Neural cell (in vitro differentiated cells): ENCODE measurements at regions not wholly inside any gene's neighbourhood (a gene's known extent, or its start where the extent isn't known, plus 50 kb on each side); places are given as distances from the start of the nearest gene placed in this dataset.

ENCODE experiments used
- H2AFZ ChIP-seq: fragments of 200-600, 300-800 bp; sonication (generic), shearing (Covaris generic); 2 replicates; pipeline ENCODE4 v1.6.0; 2014; ENCODE audit warnings: low read depth, mild to moderate bottlenecking, antibody characterized with exemption, low read length, moderate library complexity
- H3F3A ChIP-seq: fragments of 200-600 bp; shearing (Covaris generic); 2 replicates; pipeline ENCODE4 v1.6.1; 2016; ENCODE audit warnings: mild to moderate bottlenecking, moderate library complexity, mixed read lengths, antibody characterized with exemption, low read length; ENCODE audit not compliant: insufficient read depth, poor library complexity, severe bottlenecking
- H3K27ac ChIP-seq: fragments of 200-600, 300-800 bp; sonication (generic), shearing (Covaris generic); 2 replicates; pipeline ENCODE4 v1.5.1; 2014; ENCODE audit warnings: mild to moderate bottlenecking, low read length, moderate library complexity
- H3K27me3 ChIP-seq: fragments of 300-800, 200-600 bp; sonication (generic), shearing (Covaris generic); 2 replicates; pipeline ENCODE4 v1.6.0; 2014; ENCODE audit warnings: mild to moderate bottlenecking, low read depth, low read length, moderate library complexity; ENCODE audit not compliant: insufficient read depth
- H3K36me3 ChIP-seq: fragments of 300-800, 200-600 bp; sonication (generic), shearing (Covaris generic); 2 replicates; pipeline ENCODE4 v1.5.1; 2014; ENCODE audit warnings: mild to moderate bottlenecking, antibody characterized with exemption, low read length, moderate library complexity; ENCODE audit not compliant: insufficient read depth
- H3K4me2 ChIP-seq: fragments of 300-800, 200-600 bp; sonication (generic), shearing (Covaris generic); 2 replicates; pipeline ENCODE4 v1.6.0; 2014; ENCODE audit warnings: mild to moderate bottlenecking, low read length
- H3K4me3 ChIP-seq: fragments of 300-800, 200-600 bp; sonication (generic), shearing (Covaris generic); 2 replicates; pipeline ENCODE4 v1.5.1; 2014; ENCODE audit warnings: mild to moderate bottlenecking, low read length, moderate library complexity
- H3K79me2 ChIP-seq: fragments of 200-600 bp; shearing (Covaris generic); replicated peaks from 2 replicates; pipeline ENCODE4 v1.6.0; 2014; ENCODE audit warnings: mild to moderate bottlenecking, low read length, moderate library complexity; ENCODE audit not compliant: insufficient read depth
- H3K9ac ChIP-seq: fragments of 300-800, 200-600 bp; sonication (generic), shearing (Covaris generic); 2 replicates; pipeline ENCODE4 v1.6.1; 2016; ENCODE audit warnings: mild to moderate bottlenecking, low read length, mixed read lengths
- H3K9me2 ChIP-seq: fragments of 200-600 bp; shearing (Covaris generic); 2 replicates; pipeline ENCODE4 v1.6.1; 2016; ENCODE audit warnings: mild to moderate bottlenecking, low read length, mixed read lengths; ENCODE audit not compliant: insufficient read depth
- H3K9me3 ChIP-seq: fragments of 200-600, 300-800 bp; sonication (generic), shearing (Covaris generic); 2 replicates; pipeline ENCODE4 v1.6.1; 2016; ENCODE audit warnings: mild to moderate bottlenecking, mixed run types, low read length, moderate library complexity, mixed read lengths
- H4K20me1 ChIP-seq: fragments of 200-600 bp; shearing (Covaris generic); 2 replicates; pipeline ENCODE4 v1.6.1; 2016; ENCODE audit warnings: mild to moderate bottlenecking, mixed run types; ENCODE audit not compliant: insufficient read depth
- CTCF ChIP-seq: fragments of 450-650 bp; IDR thresholded peaks from 2 replicates; pipeline ENCODE4 v1.5.1; 2014; ENCODE audit warnings: antibody characterized with exemption, mild to moderate bottlenecking, moderate library complexity; ENCODE audit not compliant: poor library complexity, severe bottlenecking
- EP300 ChIP-seq: fragments of 450-650 bp; conservative IDR thresholded peaks from 2 replicates; pipeline ENCODE4 v1.6.1; 2014; ENCODE audit warnings: antibody characterized with exemption, mild to moderate bottlenecking, moderate library complexity; ENCODE audit not compliant: poor library complexity, severe bottlenecking
- EZH2 ChIP-seq: fragments of 200-600, 300-800 bp; shearing (Covaris generic), sonication (generic); IDR thresholded peaks from 2 replicates; pipeline ENCODE4 v1.6.1; 2014; ENCODE audit warnings: antibody characterized with exemption, low read length, borderline replicate concordance, mild to moderate bottlenecking; ENCODE audit not compliant: insufficient read depth, poor library complexity, severe bottlenecking
- MXI1 ChIP-seq: fragments of 450-650 bp; conservative IDR thresholded peaks from 2 replicates; pipeline ENCODE4 v1.6.1; 2014; ENCODE audit warnings: antibody characterized with exemption, mild to moderate bottlenecking; ENCODE audit not compliant: poor library complexity, severe bottlenecking
- POLR2AphosphoS5 ChIP-seq: IDR thresholded peaks from 2 replicates; pipeline ENCODE4 v1.6.1; 2012
- RAD21 ChIP-seq: fragments of 450-650 bp; conservative IDR thresholded peaks from 2 replicates; pipeline ENCODE4 v1.6.1; 2014; ENCODE audit warnings: antibody characterized with exemption, mild to moderate bottlenecking, moderate library complexity
- SMC3 ChIP-seq: fragments of 450-650 bp; conservative IDR thresholded peaks from 2 replicates; pipeline ENCODE4 v1.6.1; 2014; ENCODE audit warnings: antibody characterized with exemption, mild to moderate bottlenecking, moderate library complexity; ENCODE audit not compliant: poor library complexity
- TAF1 ChIP-seq: IDR thresholded peaks from 2 replicates; pipeline ENCODE4 v1.6.1; 2012; ENCODE audit warnings: low read depth
- TF ChIP-seq, protein P1 (sequence below): IDR thresholded peaks from 2 replicates; pipeline ENCODE4 v1.6.1; 2012; ENCODE audit warnings: borderline replicate concordance

DNA sequence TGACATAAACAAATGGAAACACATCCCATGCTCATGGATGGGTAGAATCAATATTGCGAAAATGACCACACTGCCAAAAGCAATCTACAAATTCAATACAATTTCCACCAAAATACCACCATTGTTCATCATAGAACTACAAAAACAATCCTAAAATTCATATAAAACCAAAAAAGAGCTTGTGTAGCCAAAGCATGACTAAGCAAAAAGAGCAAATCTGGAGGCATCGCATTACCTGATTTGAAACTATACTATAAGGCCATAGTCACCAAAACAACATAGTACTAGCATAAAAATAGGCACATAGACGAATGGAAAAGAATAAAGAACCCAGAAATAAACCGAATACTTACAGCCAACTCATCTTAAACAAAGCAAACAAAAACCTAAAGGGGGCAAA is 342.8 kb upstream of the AGA start:
- TF ChIP-seq TAF1 (no peak), CTCF (no peak), SMC3 (no peak)
- Histone ChIP-seq H3K4me3 (no peak overlapping the region), H3K27me3 (no peaks in the 10 kb centered on the region), H3F3A (no peaks in the 10 kb centered on the region), H4K20me1 (no peaks in the 10 kb centered on the region), H3K9me3 (no peaks in the 10 kb centered on the region), H3K4me2 (no peak overlapping the region), H3K36me3 (no peaks in the 10 kb centered on the region), H3K79me2 (no peaks in the 10 kb centered on the region), H3K9me2 (no peaks in the 10 kb centered on the region), H3K27ac (no peak overlapping the region), H2AFZ (no peak overlapping the region), H3K9ac (no peak overlapping the region)

GRCh38 chr4:177789610-177790009 is 347.4 kb upstream of the AGA start:
- Histone ChIP-seq H3K9me3 (no peaks in the 10 kb centered on the region), H3K27ac (no peak overlapping the region), H3K36me3 (no peaks in the 10 kb centered on the region), H3K9me2 (no peaks in the 10 kb centered on the region), H3K9ac (no peak overlapping the region), H2AFZ (no peak overlapping the region), H3K4me2 (no peak overlapping the region), H3K27me3 (no peaks in the 10 kb centered on the region), H3K4me3 (no peak overlapping the region), H3K79me2 (no peaks in the 10 kb centered on the region), H3F3A (no peaks in the 10 kb centered on the region), H4K20me1 (no peaks in the 10 kb centered on the region)
- TF ChIP-seq EZH2, result no peak
- no peak for TF ChIP-seq SMC3
- TF ChIP-seq CTCF, result no peak
- no peak for TF ChIP-seq POLR2AphosphoS5
- no peak for TF ChIP-seq EP300
- TF ChIP-seq, protein P1, sequence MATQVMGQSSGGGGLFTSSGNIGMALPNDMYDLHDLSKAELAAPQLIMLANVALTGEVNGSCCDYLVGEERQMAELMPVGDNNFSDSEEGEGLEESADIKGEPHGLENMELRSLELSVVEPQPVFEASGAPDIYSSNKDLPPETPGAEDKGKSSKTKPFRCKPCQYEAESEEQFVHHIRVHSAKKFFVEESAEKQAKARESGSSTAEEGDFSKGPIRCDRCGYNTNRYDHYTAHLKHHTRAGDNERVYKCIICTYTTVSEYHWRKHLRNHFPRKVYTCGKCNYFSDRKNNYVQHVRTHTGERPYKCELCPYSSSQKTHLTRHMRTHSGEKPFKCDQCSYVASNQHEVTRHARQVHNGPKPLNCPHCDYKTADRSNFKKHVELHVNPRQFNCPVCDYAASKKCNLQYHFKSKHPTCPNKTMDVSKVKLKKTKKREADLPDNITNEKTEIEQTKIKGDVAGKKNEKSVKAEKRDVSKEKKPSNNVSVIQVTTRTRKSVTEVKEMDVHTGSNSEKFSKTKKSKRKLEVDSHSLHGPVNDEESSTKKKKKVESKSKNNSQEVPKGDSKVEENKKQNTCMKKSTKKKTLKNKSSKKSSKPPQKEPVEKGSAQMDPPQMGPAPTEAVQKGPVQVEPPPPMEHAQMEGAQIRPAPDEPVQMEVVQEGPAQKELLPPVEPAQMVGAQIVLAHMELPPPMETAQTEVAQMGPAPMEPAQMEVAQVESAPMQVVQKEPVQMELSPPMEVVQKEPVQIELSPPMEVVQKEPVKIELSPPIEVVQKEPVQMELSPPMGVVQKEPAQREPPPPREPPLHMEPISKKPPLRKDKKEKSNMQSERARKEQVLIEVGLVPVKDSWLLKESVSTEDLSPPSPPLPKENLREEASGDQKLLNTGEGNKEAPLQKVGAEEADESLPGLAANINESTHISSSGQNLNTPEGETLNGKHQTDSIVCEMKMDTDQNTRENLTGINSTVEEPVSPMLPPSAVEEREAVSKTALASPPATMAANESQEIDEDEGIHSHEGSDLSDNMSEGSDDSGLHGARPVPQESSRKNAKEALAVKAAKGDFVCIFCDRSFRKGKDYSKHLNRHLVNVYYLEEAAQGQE, result no peak
- no peak for TF ChIP-seq TAF1
- TF ChIP-seq RAD21, result no peak
- TF ChIP-seq MXI1, result no peak
